NCI-H460 (cell line): ENCODE measurements at regions not wholly inside any gene's neighbourhood (a gene's known extent, or its start where the extent isn't known, plus 50 kb on each side); places are given as distances from the start of the nearest gene placed in this dataset.
"Not testable (repeated sequence)": the region's sequence is repeated elsewhere in the genome, so short reads cannot be mapped to it uniquely, and the experiment has no call there.

Experiments used
- DNase-seq: peaks from one replicate; pipeline ENCODE4 v3.0.0-alpha.2; 2016; ENCODE audit warnings: low read depth; ENCODE audit errors: extremely low read depth

DNA sequence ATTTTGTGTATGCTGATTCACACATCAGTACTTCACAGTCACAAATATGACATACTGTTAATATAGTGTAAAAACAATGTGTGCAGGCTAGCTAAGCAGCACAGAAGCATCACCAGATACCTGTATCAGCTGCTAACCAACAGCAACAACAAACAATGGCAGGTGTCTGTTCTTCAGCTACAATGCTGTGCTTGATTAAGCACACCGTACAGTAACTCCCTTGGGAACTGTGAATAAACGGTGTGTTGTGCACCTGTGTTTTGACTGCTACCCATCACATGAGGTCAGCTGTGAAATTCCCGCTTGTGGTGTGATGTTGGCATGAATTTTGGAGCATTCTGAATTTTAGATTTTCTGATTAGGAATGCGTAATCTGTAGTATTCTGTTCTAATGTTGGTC lies 379.7 kb upstream of the FAT1 start:
- no peak for DNase-seq

DNA sequence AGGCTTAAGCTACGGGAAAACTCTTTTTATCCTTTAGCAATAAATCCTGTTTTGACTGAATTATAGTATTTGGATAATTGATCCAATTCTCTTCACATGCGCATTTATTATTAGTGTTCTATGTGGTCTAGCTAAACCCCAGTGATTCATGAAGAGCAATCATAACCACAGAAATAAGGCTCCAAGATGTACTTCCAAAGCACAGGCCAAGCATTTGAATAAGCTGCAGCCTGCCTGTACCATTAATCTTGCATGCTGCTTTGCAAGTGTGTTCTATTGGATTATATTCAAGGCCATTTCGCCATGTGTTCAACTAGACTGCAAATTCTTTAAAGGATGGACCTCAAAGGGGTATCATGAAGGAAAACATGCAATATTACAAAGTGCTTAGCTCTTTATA lies 385.2 kb upstream of the FAT1 start:
- DNase-seq = no peak

DNA sequence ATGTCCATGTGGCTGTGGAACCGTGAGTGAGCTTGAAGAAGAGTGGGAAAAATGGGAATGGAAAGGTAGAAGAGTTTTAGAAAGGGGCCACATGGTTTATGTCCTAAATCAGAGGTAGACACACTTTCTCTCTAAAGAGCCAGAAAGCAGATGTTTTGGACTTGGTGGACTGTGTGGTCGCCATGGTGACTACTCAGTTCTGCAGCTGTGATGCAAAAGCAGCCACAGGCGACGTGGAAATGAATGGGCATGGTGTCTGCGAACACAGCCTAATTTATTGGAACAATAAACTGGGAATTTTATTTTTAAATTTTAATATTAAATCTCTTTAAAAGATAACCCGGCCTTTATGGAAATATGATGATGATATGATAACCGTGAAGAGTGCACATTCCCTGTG lies 386.0 kb upstream of the FAT1 start:
- DNase-seq = no peak

DNA sequence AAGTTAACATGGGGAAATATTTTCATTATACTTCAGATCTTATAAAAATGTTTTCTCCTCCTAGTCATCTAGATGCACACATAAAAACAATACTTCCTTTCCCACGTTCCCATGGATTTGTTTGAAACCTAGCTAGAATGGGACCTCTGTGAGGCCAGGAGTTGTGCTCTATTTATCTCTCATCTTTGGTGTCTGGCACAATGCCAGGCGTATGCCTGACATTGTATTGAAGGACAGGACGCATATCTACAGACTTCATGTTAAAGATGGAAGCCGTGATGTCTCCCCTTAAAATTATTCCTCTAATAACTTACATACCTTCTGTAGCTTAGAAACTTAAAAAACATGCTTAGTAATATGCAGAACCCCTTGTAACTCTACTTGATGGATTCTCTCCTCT lies 394.5 kb upstream of the FAT1 start:
- no peak for DNase-seq

DNA sequence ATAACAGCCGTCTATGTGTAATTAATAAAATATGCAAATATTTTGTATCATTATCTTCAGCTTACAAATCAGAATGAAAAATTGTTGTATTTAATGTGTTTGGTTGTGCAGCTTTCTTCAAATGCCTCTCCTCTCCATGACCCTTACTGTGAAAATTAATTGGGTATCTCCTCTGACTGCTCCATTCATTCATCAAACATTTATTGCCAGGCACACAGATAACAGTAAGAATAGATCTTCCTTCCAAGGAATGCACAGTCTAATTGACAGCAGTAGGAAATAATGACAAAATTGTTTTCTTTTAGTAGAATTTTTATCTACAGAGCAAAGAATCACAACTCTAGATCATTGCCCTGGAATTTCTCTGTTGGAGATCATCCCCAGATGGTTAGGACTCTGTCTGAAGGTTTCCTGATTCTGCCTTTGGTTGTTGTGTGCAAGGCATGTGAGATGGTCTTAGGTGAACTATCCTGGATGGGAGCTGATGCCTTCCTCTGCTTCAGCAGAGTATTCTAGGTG lies 395.0 kb upstream of the FAT1 start:
- DNase-seq = no peak

DNA sequence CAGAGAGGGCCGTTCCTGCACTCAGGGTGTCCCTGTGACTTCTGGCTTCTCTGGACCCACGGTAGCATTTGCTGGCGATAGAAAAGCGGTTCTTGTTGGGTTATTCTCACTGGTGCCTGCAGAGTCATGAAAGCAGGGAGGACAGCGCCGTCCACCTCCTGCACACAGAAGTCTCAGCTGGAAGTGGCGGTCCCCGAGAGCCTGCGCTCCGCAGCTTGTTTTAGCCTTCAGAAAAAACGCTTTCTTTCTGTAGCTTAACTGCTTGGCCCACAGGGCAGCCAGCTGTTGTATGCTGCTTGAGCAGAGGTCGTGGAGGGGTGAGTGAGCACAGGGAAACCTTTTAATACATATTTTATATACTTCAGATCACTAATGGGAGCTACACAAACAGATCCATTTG lies 400.7 kb upstream of the FAT1 start:
- DNase-seq = no peak

DNA sequence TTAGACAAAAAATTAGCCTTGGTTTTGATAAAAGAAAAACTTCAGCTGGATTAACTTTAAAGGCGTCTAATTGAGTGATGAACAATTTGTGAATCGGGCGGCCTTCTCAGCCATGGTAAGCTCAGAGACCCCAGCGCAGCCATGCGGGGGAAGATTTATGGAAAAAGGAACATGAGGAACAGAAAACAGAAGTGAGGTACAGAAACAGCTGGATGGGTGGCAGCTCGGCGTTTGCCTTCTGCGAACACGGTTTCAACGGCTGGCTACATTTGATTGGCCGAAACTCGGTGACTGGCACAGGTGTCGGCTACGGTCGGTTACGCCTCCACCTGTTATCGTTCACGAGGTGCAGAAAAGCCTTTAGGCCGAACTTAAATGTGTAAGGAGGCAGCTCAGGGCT lies 401.4 kb upstream of the FAT1 start:
- DNase-seq = no peak

DNA sequence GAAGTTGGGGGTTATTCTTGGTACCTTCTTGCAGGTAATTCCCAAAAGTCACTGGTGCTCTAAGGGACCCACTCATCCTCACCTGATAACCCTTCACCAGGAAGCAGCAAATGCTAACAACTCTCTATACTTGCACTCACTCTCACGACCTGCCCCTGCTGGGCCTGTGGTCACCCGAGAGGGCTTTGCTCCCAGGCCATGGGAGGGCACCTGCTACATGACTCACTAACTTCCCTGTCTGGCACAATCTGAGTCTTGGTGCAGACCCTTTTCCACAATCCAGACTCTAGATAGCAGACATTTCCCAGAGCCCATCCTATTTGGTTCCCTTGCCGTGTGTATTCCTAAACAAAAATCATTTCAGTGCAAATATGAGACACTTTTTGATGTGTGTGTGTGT lies 403.8 kb upstream of the FAT1 start:
- no peak for DNase-seq

DNA sequence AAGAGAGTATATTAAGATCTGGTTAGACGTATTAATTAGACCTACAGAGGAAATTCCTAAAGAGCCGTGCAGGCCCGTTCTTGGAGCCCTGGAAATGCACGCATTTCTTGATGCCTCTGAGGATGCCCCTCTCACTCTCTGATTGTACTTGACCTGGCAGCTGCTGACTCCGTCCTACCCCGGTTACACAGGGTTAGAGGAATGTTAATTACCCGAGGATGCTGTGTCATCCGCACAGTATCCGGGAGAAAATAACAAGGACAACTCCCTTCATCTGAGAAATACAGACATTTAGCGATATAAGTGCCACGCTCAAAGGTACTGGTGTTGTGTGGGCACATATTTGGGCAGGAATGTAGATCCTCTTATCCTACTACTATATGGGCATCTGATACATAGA lies 404.6 kb upstream of the FAT1 start:
- no peak for DNase-seq

DNA sequence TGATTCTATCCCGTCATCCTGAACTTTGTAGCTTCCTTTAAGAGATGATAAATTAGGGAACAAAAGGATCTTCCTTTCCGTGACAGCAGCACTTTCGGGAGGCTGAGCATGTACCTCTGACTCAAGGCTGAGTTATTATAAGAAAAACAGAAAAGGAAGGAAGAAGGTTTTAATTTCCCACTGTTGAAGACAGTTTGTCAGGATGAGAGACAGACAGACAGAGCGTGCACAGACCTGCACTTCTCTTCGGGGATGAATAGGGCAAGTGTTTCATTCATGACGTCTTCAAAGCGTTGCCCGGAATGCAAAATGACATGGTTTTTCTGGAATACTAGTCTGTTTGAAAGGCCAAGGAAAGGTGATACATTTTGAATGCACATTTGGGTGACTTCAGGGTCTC lies 405.3 kb upstream of the FAT1 start:
- no peak for DNase-seq

DNA sequence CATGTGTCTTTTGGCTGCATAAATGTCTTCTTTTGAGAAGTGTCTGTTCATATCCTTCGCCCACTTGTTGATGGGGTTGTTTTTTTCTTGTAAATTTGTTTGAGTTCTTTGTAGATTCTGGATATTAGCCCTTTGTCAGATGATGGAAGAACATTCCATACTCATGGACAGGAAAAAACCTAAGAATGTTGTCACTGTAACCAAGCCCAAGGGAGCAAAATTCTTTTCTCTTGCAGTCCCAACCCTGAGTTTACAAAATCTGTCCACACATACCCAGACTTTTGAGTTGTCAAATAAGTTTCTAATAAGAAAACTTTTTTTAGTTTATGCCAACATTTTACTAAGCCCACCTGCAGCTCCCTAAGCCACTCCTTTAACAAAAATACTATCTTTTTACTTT lies 408.2 kb upstream of the FAT1 start:
- not testable (repeated sequence) for DNase-seq

DNA sequence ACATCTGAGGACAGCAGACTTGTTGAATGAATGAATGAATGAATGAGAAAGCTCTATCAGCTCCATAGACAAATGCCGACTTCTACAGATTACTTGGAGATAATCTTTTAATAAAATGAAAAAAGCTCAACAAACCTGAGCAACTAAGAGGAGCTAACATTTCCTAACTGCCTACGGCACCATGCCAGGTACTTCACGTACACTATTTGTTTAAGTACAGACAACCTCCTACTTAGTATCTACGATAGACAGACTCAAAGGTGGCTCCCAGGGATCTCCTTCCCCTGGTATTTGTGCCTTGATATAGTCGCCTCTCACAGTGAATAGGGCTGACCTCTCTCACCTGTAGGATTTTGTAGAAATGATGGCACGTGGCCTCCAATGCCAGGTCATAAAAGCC lies 412.2 kb upstream of the FAT1 start:
- DNase-seq = no peak

DNA sequence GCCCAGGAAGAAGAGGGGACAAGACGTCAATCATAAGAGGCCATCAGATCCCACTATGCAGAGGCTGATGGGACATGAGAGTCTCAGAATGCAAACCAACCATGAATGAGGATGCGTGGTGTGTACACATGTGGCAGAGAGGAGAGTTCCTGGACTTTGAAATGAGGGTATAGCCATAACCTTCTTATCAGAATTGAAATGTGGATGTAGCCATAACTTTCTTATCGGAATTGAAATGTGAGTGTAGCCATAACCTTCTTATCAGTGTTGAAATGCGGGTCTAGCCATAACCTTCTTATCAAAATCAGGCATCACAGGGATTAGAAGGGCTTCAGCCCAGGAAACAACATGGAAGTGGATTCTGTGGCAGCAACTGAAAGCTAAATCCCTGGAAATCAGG lies 415.5 kb upstream of the FAT1 start:
- DNase-seq = no peak

DNA sequence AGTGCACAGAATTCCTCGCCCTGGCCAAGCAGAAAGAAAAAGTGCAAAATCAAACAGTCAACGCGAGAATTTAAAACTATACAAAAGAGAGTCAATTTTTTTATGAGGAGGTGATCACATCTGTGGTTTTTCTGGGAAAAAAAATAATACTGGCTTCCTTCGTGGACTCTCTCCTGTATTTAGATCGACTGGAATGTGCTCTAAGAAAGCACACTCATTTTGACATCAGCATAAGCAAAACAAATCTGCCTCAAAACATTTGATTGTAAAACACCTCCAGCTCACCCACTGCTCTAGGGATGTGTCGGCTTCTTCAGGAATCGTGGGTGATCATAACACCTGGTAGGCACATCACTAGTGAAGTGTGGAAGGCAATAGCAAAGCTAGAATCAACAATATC lies 417.4 kb upstream of the FAT1 start:
- DNase-seq = no peak

DNA sequence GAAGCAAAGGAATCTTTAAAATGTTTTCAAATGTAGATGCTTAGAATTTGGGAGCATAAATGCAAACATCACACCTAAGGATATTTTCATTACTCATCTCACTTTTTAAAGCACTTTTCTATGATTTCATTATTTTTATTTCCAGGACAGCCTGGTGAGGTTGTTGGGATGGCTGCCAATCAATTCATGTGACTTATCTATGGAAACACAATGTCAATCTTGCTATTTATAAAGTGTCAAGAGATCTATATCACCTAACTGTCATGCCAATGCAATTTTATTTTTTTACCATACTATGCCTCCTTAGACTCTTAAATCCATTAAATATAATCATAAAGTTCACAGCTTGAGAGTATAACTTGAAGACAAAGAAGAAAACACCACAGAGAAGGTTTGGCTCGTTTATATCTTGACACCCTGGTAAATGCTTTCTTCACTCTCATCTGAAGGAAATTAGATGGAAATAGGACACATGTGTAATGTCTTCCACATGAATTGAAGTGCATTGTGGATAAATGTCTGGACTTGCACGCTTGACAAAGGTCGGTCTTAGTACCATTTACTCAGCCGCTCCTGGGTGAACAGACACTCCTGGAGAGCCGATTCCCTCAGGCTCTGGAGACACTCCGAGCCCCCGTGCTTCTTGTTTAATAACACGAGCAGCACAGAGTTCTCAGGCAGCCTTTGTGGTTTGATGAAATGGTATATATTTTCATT lies 425.7 kb upstream of the FAT1 start:
- no peak for DNase-seq

DNA sequence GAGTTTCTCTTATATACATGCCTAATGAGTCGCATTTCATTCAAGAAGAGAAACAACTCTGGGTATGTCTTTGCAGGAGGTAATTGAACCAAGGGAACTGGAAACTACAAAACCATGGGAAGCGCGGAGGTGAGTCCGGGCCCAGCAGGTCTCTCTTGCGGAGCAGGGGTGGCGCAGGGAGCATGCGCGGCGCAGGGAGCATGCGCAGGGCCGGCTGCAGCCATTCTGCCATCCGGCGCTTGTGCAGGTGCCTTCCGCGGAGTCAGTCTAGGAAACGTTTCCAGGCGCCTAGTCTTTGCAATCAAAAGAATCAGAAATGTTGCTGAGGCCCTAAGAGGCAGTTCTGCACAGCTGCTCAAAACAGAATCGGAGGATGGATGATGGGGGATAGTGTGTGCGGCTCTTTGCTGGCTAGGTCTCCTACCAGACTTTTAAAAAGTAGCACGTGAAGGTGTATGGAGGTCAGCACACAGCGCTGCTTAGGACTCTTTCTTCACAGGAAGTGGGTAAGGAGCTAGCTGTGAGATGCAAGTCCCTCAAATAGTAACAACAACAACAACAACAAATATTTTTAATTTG lies 433.8 kb upstream of the FAT1 start:
- no peak for DNase-seq

DNA sequence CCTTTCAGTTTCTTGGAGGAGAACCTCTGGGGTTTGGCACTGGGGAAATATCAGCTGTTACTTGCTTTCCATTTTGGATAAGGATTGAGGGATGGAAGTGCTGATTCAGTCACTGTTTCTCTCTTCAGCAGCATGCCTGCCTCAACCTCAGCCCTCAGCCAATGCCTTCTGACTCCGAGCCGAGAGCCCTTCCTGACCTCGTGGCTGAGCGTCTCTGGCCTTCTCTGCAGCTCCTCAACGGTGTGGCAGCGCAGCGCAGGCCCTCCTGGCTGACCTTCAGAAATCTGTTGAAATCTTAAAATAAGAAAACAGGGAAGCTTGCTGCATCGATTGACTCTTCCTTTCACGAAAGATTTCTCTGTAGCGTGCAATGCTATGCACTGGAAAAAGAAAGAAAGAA lies 434.3 kb upstream of the FAT1 start:
- no peak for DNase-seq

DNA sequence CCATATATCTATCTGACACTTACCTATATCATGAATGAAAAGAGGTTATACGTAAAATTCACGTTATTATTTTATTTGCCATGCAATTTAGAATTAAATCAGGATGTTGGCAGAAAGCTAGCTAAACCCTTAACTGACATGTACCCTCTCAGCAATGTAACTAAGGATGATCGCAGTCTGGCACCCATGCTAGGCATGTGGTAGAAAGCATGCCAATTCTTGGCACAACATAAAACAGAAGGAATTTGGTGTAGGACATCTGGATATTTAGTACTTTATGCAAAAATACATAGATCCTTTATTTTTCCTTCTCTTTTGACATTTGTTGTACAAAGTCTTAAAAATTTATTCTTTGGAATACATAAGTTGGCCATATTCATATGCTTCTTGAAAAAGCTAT lies 436.8 kb upstream of the FAT1 start:
- DNase-seq = no peak

DNA sequence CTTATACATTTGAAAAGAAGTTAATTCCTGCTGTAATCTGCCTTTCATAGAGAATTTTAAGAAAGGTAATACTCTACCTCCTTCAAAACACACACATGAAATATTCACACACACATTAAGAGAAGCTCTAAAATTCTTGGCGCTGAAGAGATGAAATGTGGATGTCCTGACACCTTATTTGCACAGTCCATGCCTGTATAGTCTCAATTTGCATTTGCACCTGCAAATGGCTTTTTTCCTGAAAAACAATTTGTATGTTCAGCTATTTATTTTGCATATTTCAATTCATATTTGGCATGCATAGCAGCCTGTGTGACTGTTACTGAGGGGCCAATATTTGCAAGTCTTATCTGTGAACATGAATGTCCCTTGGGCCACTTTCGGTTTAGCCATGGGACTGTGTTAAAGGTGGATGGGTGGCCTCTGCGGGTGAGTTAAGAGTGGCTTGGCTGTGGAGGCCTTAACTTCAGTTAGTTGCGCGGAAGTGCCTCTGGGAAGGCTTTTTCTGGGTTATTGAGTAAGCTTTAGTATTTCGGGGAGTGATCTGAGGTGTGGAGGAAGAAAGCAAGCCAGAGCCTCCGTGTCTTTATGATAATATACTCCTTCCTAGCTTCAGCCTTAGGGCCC lies 443.3 kb upstream of the FAT1 start:
- DNase-seq = no peak

DNA sequence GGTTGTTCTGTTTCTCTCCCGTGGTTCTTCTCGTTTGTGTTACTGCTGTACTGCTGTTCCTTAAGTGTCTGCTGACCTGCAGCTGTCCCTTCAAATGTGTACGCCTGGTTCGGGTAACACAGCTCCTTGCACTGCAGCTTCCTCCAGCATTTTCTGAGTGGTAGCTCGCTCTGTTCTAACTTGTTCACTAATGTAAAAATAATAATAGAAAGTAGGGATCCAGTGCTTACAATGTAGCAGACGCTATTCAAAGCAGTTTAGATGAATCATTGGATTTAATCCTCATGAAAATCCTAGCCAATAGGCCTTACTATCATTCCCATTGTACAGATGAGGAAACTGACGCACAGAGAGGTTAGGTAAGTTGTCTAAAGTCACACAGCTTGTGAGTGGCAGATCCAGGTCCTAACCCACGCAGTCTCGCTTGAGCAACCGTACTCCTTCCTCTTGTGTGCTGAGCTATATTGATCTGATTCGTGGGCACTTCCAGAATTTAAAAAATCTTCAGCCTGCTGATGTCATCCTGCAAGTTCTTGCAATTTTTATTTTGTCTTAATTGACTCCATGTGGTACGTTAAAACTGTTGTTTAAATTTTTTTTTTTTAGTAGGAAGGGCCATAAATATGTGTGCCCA lies 448.2 kb upstream of the FAT1 start:
- DNase-seq = no peak

DNA sequence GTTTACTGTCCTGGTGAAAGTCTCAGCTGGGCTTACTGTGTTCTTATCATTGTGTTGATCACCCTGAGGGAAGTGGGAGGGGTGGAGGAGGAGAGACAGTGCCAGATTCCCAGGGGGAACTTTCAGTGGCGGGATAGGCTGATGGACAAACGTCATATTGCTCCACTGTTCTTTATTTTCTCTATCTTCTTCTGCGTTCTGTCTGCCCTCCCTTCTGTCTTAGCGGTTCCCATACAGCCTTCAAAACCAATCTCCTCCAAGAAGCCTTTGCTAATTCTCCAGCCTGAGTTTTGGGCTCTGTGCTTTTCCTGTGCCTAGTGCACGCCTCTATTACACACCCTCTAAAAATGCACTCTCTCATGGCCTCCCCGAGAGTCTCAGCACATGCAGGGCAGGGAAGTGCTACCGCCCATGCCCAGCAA lies 448.7 kb upstream of the FAT1 start:
- DNase-seq = no peak

DNA sequence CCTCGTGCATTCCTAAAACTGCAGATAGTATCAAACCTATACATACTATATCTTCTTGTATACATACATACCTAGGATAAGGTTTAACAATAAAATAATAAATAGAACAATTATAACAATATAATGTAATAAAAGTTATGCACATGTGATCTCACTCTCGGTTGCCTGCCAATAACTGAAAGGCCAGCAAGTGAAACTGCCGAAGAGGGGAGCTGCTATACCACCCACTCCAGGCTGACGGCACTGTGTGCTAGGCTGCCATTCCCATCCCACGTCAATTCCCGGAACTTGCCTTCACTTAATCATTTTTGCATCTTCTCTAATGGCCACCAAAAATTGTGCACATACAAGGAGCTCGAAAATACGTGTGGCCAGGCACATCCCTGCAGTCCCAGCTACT lies 451.1 kb upstream of the FAT1 start:
- DNase-seq = no peak
